K562 (cell line): ENCODE measurements at regions not wholly inside any gene's neighbourhood (a gene's known extent, or its start where the extent isn't known, plus 50 kb on each side); places are given as distances from the start of the nearest gene placed in this dataset.

ENCODE experiments used
- ATAC-seq: fragments of 200-7000 bp; cut with Tn5 transposase; 3 replicates; pipeline ENCODE4 v1.9.1; 2020; ENCODE audit warnings: moderate library complexity
- BruUV-seq: library from RNA; stranded (reverse); fragments of 400-500 nt; replicated peaks from 2 replicates; lab custom pipeline; 2021; lab: Mats Ljungman, UMichigan
- CTCF ChIA-PET: fragments of 300-600 bp; formaldehyde crosslinking; extraction: SDS; loops from one replicate; lab custom pipeline; 2021; ENCODE audit warnings: low intra/inter-chr PET ratio; lab: Yijun Ruan, JAX
- POLR2A ChIA-PET: fragments of 300-600, 350-650 bp; sonication (Branson Sonifier 250); formaldehyde crosslinking; extraction: SDS; loops from one replicate; lab custom pipeline; 2021; ENCODE audit warnings: antibody characterized with exemption, inconsistent platforms; lab: Yijun Ruan, JAX
- DNase-seq, 4 experiments: peaks; one replicate each; pipeline versions ENCODE4 v3.0.0 to v3.0.0-alpha.2; 2011 to 2018; ENCODE audit warnings: low spot score in 3 of 4, mixed read lengths in 3 of 4; ENCODE audit errors: extremely low read depth in 1 of 4
- FAIRE-seq: peaks from 2 replicates; lab custom pipeline; 2011; peaks lifted over from hg19 to GRCh38; lab: Jason Lieb, UNC
- H2AFZ ChIP-seq: 2 replicates; pipeline ENCODE4 v1.6.0; 2011; ENCODE audit warnings: low read depth, low read length, control low read depth, inconsistent platforms
- H3K27ac ChIP-seq: fragments of 200-600 bp; 3 replicates; pipeline ENCODE4 v1.8.0; 2011; ENCODE audit warnings: low read depth, mild to moderate bottlenecking, control low read depth, inconsistent platforms, low read length, moderate library complexity, mixed read lengths; ENCODE audit errors: extremely low read depth
- H3K27me3 ChIP-seq, 2 experiments: fragments of 300-600 bp in 1 of 2; 2 replicates in 1 of 2; 3 replicates in 1 of 2; pipeline versions ENCODE4 v1.6.0 to v1.8.0; 2011; ENCODE audit warnings: inconsistent platforms in 2 of 2, low read length in 2 of 2, mild to moderate bottlenecking in 1 of 2, mixed read lengths in 1 of 2, moderate library complexity in 1 of 2; ENCODE audit not compliant: control insufficient read depth in 2 of 2, insufficient read depth in 2 of 2
- H3K36me3 ChIP-seq: fragments of 300-600 bp; 3 replicates; pipeline ENCODE4 v1.8.0; 2011; ENCODE audit warnings: mild to moderate bottlenecking, low read length, inconsistent platforms; ENCODE audit not compliant: control insufficient read depth, insufficient read depth
- H3K4me1 ChIP-seq, 2 experiments: fragments of 200-600 bp in 1 of 2; replicated peaks in 1 of 2; 2 replicates in 1 of 2; 3 replicates in 1 of 2; pipeline versions ENCODE4 v1.5.1 to v1.8.0; 2011; ENCODE audit warnings: inconsistent platforms in 2 of 2, low read length in 2 of 2, mild to moderate bottlenecking in 1 of 2, mixed read lengths in 1 of 2, moderate library complexity in 1 of 2; ENCODE audit not compliant: control insufficient read depth in 2 of 2, insufficient read depth in 2 of 2
- H3K4me2 ChIP-seq: 2 replicates; pipeline ENCODE4 v1.6.1; 2011; ENCODE audit warnings: low read length, control low read depth, inconsistent platforms, mixed read lengths; ENCODE audit not compliant: insufficient read depth
- H3K4me3 ChIP-seq: fragments of 200-600 bp; sonication (generic), shearing (Covaris generic); 2 replicates; pipeline ENCODE4 v1.5.1; 2016; ENCODE audit warnings: control low read depth, inconsistent platforms
- H3K79me2 ChIP-seq: fragments of 200-600 bp; 3 replicates; pipeline ENCODE4 v1.8.0; 2011; ENCODE audit warnings: low read length, inconsistent platforms; ENCODE audit not compliant: control insufficient read depth, insufficient read depth
- H3K9ac ChIP-seq, 2 experiments: 2 replicates each; pipeline versions ENCODE4 v1.6.0 to v1.6.1; 2011; ENCODE audit warnings: low read depth in 2 of 2, low read length in 2 of 2, control low read depth in 1 of 2, inconsistent platforms in 1 of 2, mild to moderate bottlenecking in 1 of 2, mixed read lengths in 1 of 2; ENCODE audit not compliant: insufficient read depth in 1 of 2
- H3K9me1 ChIP-seq: one replicate; pipeline ENCODE4 v1.6.0; 2011; ENCODE audit warnings: inconsistent platforms, mild to moderate bottlenecking, low read length, moderate library complexity; ENCODE audit not compliant: control insufficient read depth, insufficient read depth
- H3K9me3 ChIP-seq: replicated peaks from 2 replicates; pipeline ENCODE4 v1.5.1; 2011; ENCODE audit warnings: low read depth, low read length, inconsistent platforms; ENCODE audit not compliant: control insufficient read depth, insufficient read depth
- H4K20me1 ChIP-seq: replicated peaks from 2 replicates; pipeline ENCODE4 v1.6.1; 2011; ENCODE audit warnings: low read length, inconsistent platforms, mixed read lengths; ENCODE audit not compliant: control insufficient read depth, insufficient read depth
- AFF4 ChIP-seq: sonication (generic); formaldehyde crosslinking; IDR thresholded peaks from 2 replicates; pipeline ENCODE4 v1.8.0; 2023; ENCODE audit warnings: mild to moderate bottlenecking, missing genetic modification reagents
- CC2D1A ChIP-seq: fragments of 450-650 bp; IDR thresholded peaks from 2 replicates; pipeline ENCODE4 v1.6.1; 2017; ENCODE audit warnings: mild to moderate bottlenecking
- E2F3 ChIP-seq: fragments of 250-450 bp; sonication (Bioruptor Pico); IDR thresholded peaks from 2 replicates; pipeline ENCODE4 v1.4.0; 2020; ENCODE audit warnings: mild to moderate bottlenecking
- ETS1 ChIP-seq: conservative IDR thresholded peaks from 2 replicates; pipeline ENCODE4 v1.6.1; 2011; ENCODE audit warnings: low read depth, mild to moderate bottlenecking, low read length; ENCODE audit not compliant: control insufficient read depth
- FOSL1 ChIP-seq: fragments of 200-800 bp; sonication (Bioruptor generic); conservative IDR thresholded peaks from 2 replicates; pipeline ENCODE4 v1.6.1; 2016; ENCODE audit warnings: missing genetic modification characterization, missing compliant biosample characterization
- PHB ChIP-seq: fragments of 250-450 bp; sonication (Bioruptor Pico); IDR thresholded peaks from 2 replicates; pipeline ENCODE4 v1.5.0; 2021
- SRSF7 ChIP-seq: fragments of 200-400 bp; formaldehyde crosslinking; optimal IDR thresholded peaks from 2 replicates; pipeline ENCODE3; 2017; ENCODE audit warnings: mild to moderate bottlenecking, low read depth, low read length
- UBTF ChIP-seq, 2 experiments: IDR thresholded peaks; 2 replicates each; pipeline ENCODE4 v1.6.1; 2012; ENCODE audit warnings: improper control_type of control experiment in 2 of 2, low read depth in 2 of 2, low read length in 2 of 2, borderline replicate concordance in 1 of 2
- ZBTB2 ChIP-seq: fragments of 450-650 bp; IDR thresholded peaks from 2 replicates; pipeline ENCODE4 v1.6.1; 2016; ENCODE audit warnings: antibody characterized with exemption
- ZFX ChIP-seq: sonication (generic); formaldehyde crosslinking; IDR thresholded peaks from 2 replicates; pipeline ENCODE4 v1.8.0; 2022; ENCODE audit warnings: mild to moderate bottlenecking, missing genetic modification reagents, moderate library complexity
- ZNF280A ChIP-seq: fragments of 450-650 bp; IDR thresholded peaks from 2 replicates; pipeline ENCODE4 v1.6.1; 2018; ENCODE audit warnings: mild to moderate bottlenecking, low read depth; ENCODE audit not compliant: partially characterized antibody
- WGBS: fragments of 100-300 bp; shearing (Covaris generic); methylation state at CpG from one replicate; pipeline ENCODE4 v1.1.6; 2016; ENCODE audit warnings: low coverage, mixed read lengths; ENCODE audit not compliant: insufficient coverage; ENCODE audit errors: missing lambda C conversion rate; 5-methylcytosine and 5-hydroxymethylcytosine counted together
- in situ Hi-C: fragments of 300-500 bp; cut with MboI; formaldehyde crosslinking; loops from 4 replicates; pipeline ENCODE4 v1.15.0; 2018; ENCODE audit warnings: inconsistent platforms, mixed read lengths
- intact Hi-C: fragments of 100-400 bp; cut with micrococcal nuclease; formaldehyde crosslinking; loops from 2 replicates; pipeline ENCODE4 v1.14.2; 2022

- BruUV-seq: no TSS peak
- CTCF ChIA-PET: no interaction called here
- Histone ChIP-seq H3K9ac (no peak overlapping the region), H3K27me3 (no peaks in the 10 kb centered on the region), H2AFZ (no peak overlapping the region), H3K9me3 (no peaks in the 10 kb centered on the region), H3K4me3 (no peak overlapping the region), H3K4me1 (no peaks in the 10 kb centered on the region), H3K79me2 (no peaks in the 10 kb centered on the region), H3K27ac (no peak overlapping the region), H4K20me1 (no peaks in the 10 kb centered on the region), H3K4me2 (no peak overlapping the region), H3K9me1 (no peaks in the 10 kb centered on the region), H3K36me3 (no peaks in the 10 kb centered on the region)
- FAIRE-seq (no peak), ATAC-seq (no peak), DNase-seq (no peak)
- in situ Hi-C loops: no loop called here
- POLR2A ChIA-PET: interaction anchor here (0.7 kb wide), 1 partner anchor 1625 kb away, joined by 3 read pairs; no protein-coding TSS in a partner anchor
- 5% methylated on average over 3 of the region's 3 CpGs for whole genome bisulfite sequencing
- intact Hi-C loops: no loop called here
- TF ChIP-seq ZBTB2 (no peak), UBTF (IDR thresholded peaks at IDR 0.05; ENCODE audit: borderline replicate concordance in 1 of 2, low read depth in 2 of 2, low read length in 2 of 2) (no peak), FOSL1 (tag) (no peak), E2F3 (CRISPR knock-in tag) (no peak), ZNF280A (no peak), AFF4 (CRISPR knock-in tag) (no peak), CC2D1A (no peak), ZFX (CRISPR knock-in tag) (no peak), SRSF7 (no peak), ETS1 (no peak), PHB (CRISPR knock-in tag) (no peak)
These were observed 1294.0 kb downstream of the AACS start for GRCh38 chr12:126359216-126359615.
